ENCODE measurements at regions not wholly inside any gene's neighbourhood (a gene's known extent, or its start where the extent isn't known, plus 50 kb on each side); places are given as distances from the start of the nearest gene placed in this dataset.

GRCh38 chr6:56407883-56408410 is 160.6 kb upstream of the COL21A1 start:
- Mint-ChIP-seq H3K4me1 (no peaks in the 10 kb centered on the region), H3K4me3 (no peak overlapping the region), H3K9me3 (no peaks in the 10 kb centered on the region), H3K36me3 (ENCODE audit: low read depth) (no peaks in the 10 kb centered on the region), H3K27ac (no peak overlapping the region), H3K27me3 (peaks cover 4% of the 10 kb centered on the region)
- ATAC-seq = no peak
- no peak for DNase-seq

DNA sequence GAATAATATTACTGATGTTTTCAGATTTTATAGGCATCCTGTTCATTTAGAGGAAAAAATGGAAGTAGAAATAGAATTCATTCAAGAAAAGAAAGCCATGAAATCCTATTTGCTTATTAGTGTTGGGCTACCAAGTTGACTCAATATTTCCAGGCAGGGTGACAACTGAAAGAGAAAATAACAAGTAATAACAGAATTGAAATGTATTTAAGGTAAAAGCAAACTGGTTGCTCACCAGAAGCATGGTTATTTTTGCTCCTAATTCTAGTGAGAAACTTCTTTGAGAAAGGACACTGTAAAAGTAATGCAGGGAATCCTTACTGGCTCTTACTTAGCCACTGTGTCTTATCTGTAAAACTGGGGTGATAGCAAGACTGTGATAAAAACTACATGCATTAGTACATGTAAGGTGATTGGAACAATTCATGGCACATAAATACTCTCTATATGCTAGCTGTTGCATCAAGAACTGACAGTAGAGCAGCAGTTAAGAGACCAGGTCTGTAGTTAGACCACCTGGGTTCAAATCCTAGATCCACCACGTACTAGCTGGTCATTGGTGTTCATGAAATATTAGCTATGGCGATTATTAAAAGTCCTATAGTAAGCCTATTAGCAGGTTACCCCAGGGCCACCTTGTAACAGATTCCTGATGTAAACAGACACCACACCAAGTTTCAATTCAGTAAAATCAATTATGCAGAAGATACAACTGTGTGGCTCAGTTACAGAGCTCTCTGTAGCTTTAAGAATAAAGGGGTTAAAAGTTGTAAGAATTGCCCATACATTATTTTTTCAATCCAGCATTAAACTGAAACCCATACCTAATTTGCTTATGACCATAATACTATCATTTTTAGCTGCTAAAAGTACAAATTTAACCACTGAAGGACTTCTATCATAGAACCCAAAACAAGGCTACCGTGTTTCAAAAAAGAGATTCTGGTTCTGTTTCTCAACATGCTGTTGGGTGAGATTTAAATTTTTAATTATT is 159.2 kb upstream of the COL21A1 start:
- ATAC-seq (no peak), DNase-seq (no peak)
- Mint-ChIP-seq H3K27me3 (peaks cover 4% of the 10 kb centered on the region), H3K36me3 (ENCODE audit: low read depth) (peaks cover 1% of the 10 kb centered on the region), H3K4me1 (no peaks in the 10 kb centered on the region), H3K4me3 (no peak overlapping the region), H3K9me3 (peaks cover 7% of the 10 kb centered on the region), H3K27ac (no peak overlapping the region)

GRCh38 chr6:56404599-56404998 is 157.2 kb upstream of the COL21A1 start:
- Mint-ChIP-seq H3K9me3 (peaks cover 9% of the 10 kb centered on the region), H3K27ac (no peak overlapping the region), H3K27me3 (peaks cover 2% of the 10 kb centered on the region), H3K4me1 (no peaks in the 10 kb centered on the region), H3K4me3 (no peak overlapping the region), H3K36me3 (ENCODE audit: low read depth) (peaks cover 1% of the 10 kb centered on the region)
- ATAC-seq (no peak), DNase-seq (no peak)

DNA sequence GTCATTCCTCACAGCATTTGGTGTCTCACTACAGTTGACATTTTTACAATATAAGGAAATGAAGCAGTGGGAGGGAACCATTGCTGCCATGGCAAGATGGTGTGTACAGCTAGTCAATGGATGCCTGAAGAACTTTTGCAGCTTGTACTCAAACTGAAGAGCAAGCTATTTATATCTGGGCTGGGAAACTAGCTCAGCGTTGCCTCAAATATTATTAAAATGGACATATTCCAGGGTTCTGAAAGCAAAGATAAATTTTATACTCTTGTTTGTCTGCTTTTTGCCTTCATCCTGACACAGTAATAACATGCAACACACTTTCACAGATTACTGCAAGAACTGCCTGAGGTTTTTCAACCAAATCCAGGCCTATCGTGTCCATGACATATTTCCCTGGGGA is 156.4 kb upstream of the COL21A1 start:
- Mint-ChIP-seq H3K27me3 (peaks cover 2% of the 10 kb centered on the region), H3K4me1 (no peaks in the 10 kb centered on the region), H3K4me3 (no peak overlapping the region), H3K27ac (no peak overlapping the region), H3K9me3 (peaks cover 9% of the 10 kb centered on the region), H3K36me3 (ENCODE audit: low read depth) (peaks cover 1% of the 10 kb centered on the region)
- ATAC-seq (no peak), DNase-seq (no peak)

DNA sequence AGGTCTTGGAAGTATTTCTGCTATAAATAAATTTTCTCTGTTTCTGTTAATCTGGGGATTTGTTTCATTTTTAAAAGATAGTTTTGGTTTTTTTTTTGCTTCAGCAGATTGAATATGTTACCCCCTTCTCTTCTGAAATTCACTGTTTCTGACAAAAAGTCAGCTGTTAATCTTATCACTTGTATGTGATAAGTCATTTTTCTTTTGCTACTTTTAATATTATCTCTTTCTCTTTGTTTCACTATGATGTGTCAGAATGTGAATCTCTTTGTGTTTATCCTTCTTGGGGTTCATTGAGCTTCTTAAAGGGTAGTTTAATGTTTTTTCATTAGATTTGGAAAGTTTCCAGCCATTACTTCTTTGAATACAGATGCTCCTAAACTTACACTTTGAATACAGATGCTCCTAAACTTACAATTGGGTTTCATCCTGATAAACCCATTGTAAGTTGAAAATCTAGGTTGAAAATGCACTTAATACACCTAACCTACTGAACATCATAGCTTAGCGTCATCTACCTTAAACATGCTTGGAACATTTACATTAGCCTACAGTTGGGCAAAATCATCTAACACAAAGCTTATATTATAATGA is 154.2 kb upstream of the COL21A1 start:
- Mint-ChIP-seq H3K4me1 (no peaks in the 10 kb centered on the region), H3K9me3 (peaks cover 9% of the 10 kb centered on the region), H3K4me3 (no peak overlapping the region), H3K36me3 (ENCODE audit: low read depth) (peaks cover 1% of the 10 kb centered on the region), H3K27ac (no peak overlapping the region), H3K27me3 (peaks cover 2% of the 10 kb centered on the region)
- DNase-seq (no peak), ATAC-seq (no peak)

DNA sequence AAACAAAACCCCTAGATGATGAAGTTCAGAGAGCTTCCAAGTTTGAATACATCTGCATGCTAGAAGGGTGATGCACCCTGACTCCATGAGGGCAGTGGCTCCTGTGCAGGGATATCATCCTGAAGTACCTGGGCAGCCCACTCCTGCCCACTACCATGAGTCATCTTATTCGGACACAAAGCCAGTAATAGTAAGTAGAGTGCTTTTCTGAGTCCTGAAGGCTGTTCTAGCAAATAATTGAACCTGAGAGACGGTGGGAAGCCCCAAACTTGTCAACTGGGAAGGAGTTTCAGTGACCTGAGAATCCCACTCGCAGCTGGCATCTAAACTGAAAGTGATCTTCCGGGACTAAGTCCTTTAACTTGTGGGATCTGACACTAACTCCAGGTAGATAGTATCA is 152.9 kb upstream of the COL21A1 start:
- DNase-seq (no peak), ATAC-seq (no peak)
- H3K36me3 Mint-ChIP-seq (ENCODE audit: low read depth) = peaks cover 1% of the 10 kb centered on the region
- H3K4me1 Mint-ChIP-seq = no peaks in the 10 kb centered on the region
- H3K27me3 Mint-ChIP-seq = peaks cover 2% of the 10 kb centered on the region
- no peak overlapping the region for H3K27ac Mint-ChIP-seq
- H3K9me3 Mint-ChIP-seq = peaks cover 9% of the 10 kb centered on the region
- no peak overlapping the region for H3K4me3 Mint-ChIP-seq

DNA sequence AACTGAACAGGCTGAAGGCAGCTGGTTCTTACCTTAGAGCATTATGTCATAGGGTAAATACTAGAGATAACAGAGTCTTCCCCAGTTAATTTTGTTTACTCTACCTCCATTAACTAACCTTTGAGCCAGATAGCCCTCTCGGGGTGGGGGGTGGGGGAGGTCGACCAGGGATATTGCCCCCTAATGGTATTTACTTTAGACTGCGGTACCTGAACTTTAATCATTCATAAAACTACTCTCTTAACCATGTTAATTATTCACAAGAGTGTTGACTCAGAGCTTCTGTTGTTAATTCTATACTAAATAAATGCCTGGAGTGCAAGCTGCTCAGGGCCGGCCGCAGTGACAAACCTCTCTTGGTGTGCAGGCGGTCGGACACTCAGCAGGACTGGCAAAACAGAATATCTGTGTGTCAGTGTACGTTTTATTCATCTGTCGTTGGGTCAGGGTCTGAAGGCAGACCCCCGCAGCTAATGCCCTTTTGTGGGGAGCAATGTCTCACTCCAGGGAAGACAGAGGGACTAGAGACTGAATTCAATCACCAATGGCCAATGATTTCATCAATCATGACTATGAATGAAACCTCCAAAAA is 152.4 kb upstream of the COL21A1 start:
- H3K9me3 Mint-ChIP-seq = peaks cover 9% of the 10 kb centered on the region
- DNase-seq = no peak
- H3K4me1 Mint-ChIP-seq = no peaks in the 10 kb centered on the region
- no peak overlapping the region for H3K27ac Mint-ChIP-seq
- H3K36me3 Mint-ChIP-seq (ENCODE audit: low read depth) = peaks cover 1% of the 10 kb centered on the region
- no peak for ATAC-seq
- H3K4me3 Mint-ChIP-seq = no peak overlapping the region
- H3K27me3 Mint-ChIP-seq = peaks cover 1% of the 10 kb centered on the region

GRCh38 chr6:56399250-56399671 is 151.9 kb upstream of the COL21A1 start:
- Mint-ChIP-seq H3K4me3 (no peak overlapping the region), H3K27me3 (no peaks in the 10 kb centered on the region), H3K36me3 (ENCODE audit: low read depth) (peaks cover 1% of the 10 kb centered on the region), H3K9me3 (peaks cover 9% of the 10 kb centered on the region), H3K27ac (no peak overlapping the region), H3K4me1 (no peaks in the 10 kb centered on the region)
- DNase-seq (no peak), ATAC-seq (no peak)

- ATAC-seq = no peak
- peaks cover 1% of the 10 kb centered on the region for H3K9me3 Mint-ChIP-seq
- no peak overlapping the region for H3K4me3 Mint-ChIP-seq
These were observed 149.1 kb upstream of the COL21A1 start for GRCh38 chr6:56396435-56396834.

DNA sequence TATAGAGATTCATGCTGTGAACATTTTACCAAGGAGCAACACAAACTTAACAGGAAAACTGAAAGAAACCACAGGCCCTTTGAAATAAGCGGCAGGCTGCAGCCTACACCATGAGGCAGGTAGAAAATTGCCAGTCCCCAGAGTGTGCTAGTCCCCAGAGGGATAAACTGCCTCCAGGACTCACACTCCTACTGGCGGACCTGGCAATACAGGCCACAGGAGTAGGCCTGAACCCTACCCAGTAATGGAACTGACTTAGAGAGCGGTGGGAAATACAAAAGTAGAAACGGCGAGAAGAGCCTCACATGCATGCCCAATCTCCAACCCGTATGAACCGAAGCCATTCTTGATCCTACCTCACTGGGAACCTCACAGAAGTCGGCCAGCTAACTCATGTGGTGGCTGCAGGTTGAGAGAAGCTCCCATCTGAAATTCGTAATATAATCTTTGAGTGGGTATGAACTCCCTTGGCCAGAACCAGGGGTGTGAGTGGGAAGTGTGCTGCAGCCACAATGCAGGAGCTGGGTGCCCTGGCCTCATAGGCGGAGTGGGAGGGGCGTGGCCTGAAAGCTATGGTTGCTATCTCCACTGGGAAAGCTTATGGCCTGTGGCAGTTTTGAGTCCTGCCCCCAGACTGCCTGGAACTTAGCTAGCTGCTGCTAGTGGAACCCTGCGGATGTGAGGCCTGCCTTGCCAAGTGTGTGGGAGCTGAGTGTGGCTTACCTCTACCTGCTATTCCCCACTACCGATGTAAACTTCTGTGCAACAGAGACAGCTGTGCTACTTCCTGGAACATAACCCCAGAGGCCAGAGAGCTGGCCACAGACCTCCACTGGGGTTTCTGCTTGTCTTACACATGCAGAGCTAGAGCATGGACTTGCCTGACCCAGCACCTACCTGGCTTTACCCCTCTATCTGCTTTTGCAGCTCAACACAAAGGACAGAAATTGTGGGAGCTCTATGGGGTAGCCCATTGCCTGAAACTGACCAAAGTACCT is 146.5 kb upstream of the COL21A1 start:
- H3K36me3 Mint-ChIP-seq (ENCODE audit: low read depth) = no peaks in the 10 kb centered on the region
- ATAC-seq = peak; percentile 20
- H3K27me3 Mint-ChIP-seq = no peaks in the 10 kb centered on the region
- no peak overlapping the region for H3K4me3 Mint-ChIP-seq
- H3K9me3 Mint-ChIP-seq = no peaks in the 10 kb centered on the region
- H3K27ac Mint-ChIP-seq = no peak overlapping the region
- no peaks in the 10 kb centered on the region for H3K4me1 Mint-ChIP-seq
- no peak for DNase-seq

More at GRCh38 chr6:56396435-56396834, 149.1 kb upstream of the COL21A1 start:
- Mint-ChIP-seq H3K36me3 (ENCODE audit: low read depth) (no peaks in the 10 kb centered on the region), H3K27me3 (no peaks in the 10 kb centered on the region), H3K27ac (no peak overlapping the region), H3K4me1 (no peaks in the 10 kb centered on the region)
- no peak for DNase-seq

- Mint-ChIP-seq H3K27me3 (peaks cover 4% of the 10 kb centered on the region), H3K9me3 (no peaks in the 10 kb centered on the region), H3K27ac (no peak overlapping the region), H3K36me3 (ENCODE audit: low read depth) (no peaks in the 10 kb centered on the region), H3K4me3 (no peak overlapping the region), H3K4me1 (no peaks in the 10 kb centered on the region)
- no peak for ATAC-seq
- no peak for DNase-seq
These were observed 141.0 kb upstream of the COL21A1 start for GRCh38 chr6:56388415-56388755.

DNA sequence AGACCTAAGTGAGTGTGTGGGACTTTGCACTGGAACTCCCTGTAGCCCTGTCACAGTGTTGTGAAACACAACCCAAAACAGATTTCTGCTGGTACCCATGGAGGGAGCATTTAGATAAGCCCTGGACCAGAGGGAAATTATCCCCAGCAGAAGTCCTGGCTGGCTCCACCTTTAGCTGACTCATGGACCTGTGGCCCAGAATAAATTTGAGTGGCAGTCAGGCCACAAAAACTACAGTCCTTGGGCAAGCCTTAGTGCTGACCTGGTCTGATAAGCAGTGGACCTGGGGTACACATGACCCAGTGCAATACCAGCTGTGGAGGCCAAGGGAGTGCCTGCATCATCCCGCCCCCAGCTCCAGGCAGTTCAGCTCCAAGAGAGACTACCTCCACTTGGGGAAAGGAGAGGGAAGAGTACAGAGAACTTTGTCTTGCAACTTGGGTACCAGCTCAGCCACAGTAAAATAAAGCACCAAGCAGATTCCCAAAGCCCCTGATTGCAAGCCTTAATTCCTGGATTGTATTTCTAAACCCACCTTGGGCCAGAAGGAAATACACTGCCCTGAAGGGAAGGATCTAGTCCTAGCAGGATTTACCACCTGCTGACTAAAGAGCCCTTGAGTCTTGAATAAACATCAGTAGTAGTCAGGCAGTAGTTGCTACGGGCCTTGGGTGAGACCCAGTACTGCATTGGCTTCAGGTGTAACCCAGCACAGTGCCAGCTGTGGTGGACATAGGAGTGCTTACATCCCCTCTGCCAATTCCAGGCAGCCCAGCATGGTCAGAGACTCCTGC is 140.4 kb upstream of the COL21A1 start:
- H3K9me3 Mint-ChIP-seq = no peaks in the 10 kb centered on the region
- no peak overlapping the region for H3K27ac Mint-ChIP-seq
- H3K36me3 Mint-ChIP-seq (ENCODE audit: low read depth) = no peaks in the 10 kb centered on the region
- ATAC-seq (no peak), DNase-seq (no peak)
- no peak overlapping the region for H3K4me3 Mint-ChIP-seq
- H3K4me1 Mint-ChIP-seq = no peaks in the 10 kb centered on the region
- peaks cover 4% of the 10 kb centered on the region for H3K27me3 Mint-ChIP-seq

GRCh38 chr6:56386717-56387116 is 139.3 kb upstream of the COL21A1 start:
- H3K4me3 Mint-ChIP-seq = no peak overlapping the region
- peaks cover 4% of the 10 kb centered on the region for H3K27me3 Mint-ChIP-seq
- DNase-seq (no peak), ATAC-seq (no peak)
- no peaks in the 10 kb centered on the region for H3K9me3 Mint-ChIP-seq
- no peaks in the 10 kb centered on the region for H3K36me3 Mint-ChIP-seq (ENCODE audit: low read depth)
- H3K27ac Mint-ChIP-seq = no peak overlapping the region
- no peaks in the 10 kb centered on the region for H3K4me1 Mint-ChIP-seq
